CD4-positive, alpha-beta T cell treated with Interferon alpha-2 for 1 hour (primary cell): ENCODE measurements at regions not wholly inside any gene's neighbourhood (a gene's known extent, or its start where the extent isn't known, plus 50 kb on each side); places are given as distances from the start of the nearest gene placed in this dataset.

ENCODE experiments used
- DNase-seq, 2 donors: peaks; one replicate each; pipeline ENCODE4 v3.0.0-alpha.2; 2020 to 2022

- no peak for DNase-seq
These were observed 796.2 kb downstream of the NR2F2 start for GRCh38 chr15:97126553-97127233.

GRCh38 chr15:97129674-97130073 lies 799.2 kb downstream of the NR2F2 start:
- no peak for DNase-seq

GRCh38 chr15:97140216-97140615 lies 809.7 kb downstream of the NR2F2 start:
- no peak for DNase-seq

GRCh38 chr15:97141360-97141759 lies 810.9 kb downstream of the NR2F2 start:
- DNase-seq = no peak

- DNase-seq = no peak
These were observed 811.4 kb downstream of the NR2F2 start for GRCh38 chr15:97141871-97142270.

GRCh38 chr15:97143592-97144376 lies 813.3 kb downstream of the NR2F2 start:
- no peak for DNase-seq

- no peak for DNase-seq
These were observed 813.8 kb downstream of the NR2F2 start for GRCh38 chr15:97144377-97144711.

- no peak for DNase-seq
These were observed 813.3 kb upstream of the ARRDC4 start for GRCh38 chr15:97146929-97147870.

GRCh38 chr15:97153356-97153965 lies 807.0 kb upstream of the ARRDC4 start:
- DNase-seq = no peak

GRCh38 chr15:97156739-97157265 lies 803.7 kb upstream of the ARRDC4 start:
- no peak for DNase-seq

GRCh38 chr15:97162805-97163495 lies 797.6 kb upstream of the ARRDC4 start:
- DNase-seq = no peak

- no peak for DNase-seq
These were observed 795.3 kb upstream of the ARRDC4 start for GRCh38 chr15:97165205-97165604.

- no peak for DNase-seq
These were observed 791.6 kb upstream of the ARRDC4 start for GRCh38 chr15:97168704-97169475.

GRCh38 chr15:97171556-97171955 lies 788.9 kb upstream of the ARRDC4 start:
- DNase-seq = no peak

- DNase-seq = no peak
These were observed 785.5 kb upstream of the ARRDC4 start for GRCh38 chr15:97174886-97175540.

GRCh38 chr15:97177151-97177577 lies 783.3 kb upstream of the ARRDC4 start:
- DNase-seq = no peak

- DNase-seq = no peak
These were observed 777.9 kb upstream of the ARRDC4 start for GRCh38 chr15:97182581-97182980.

- no peak for DNase-seq
These were observed 771.2 kb upstream of the ARRDC4 start for GRCh38 chr15:97189162-97189780.

GRCh38 chr15:97194750-97195149 lies 765.8 kb upstream of the ARRDC4 start:
- no peak for DNase-seq
